TTC549 (cell line): ENCODE measurements at regions not wholly inside any gene's neighbourhood (a gene's known extent, or its start where the extent isn't known, plus 50 kb on each side); places are given as distances from the start of the nearest gene placed in this dataset.
A peak's percentile ranks its signal among the peaks of the same experiment; 100 is the strongest.
"Not testable (repeated sequence)": the region's sequence is repeated elsewhere in the genome, so short reads cannot be mapped to it uniquely, and the experiment has no call there.

ENCODE experiments used
- FAIRE-seq: peaks from 2 replicates; lab custom pipeline; 2012; peaks lifted over from hg19 to GRCh38; lab: Jason Lieb, UNC

DNA sequence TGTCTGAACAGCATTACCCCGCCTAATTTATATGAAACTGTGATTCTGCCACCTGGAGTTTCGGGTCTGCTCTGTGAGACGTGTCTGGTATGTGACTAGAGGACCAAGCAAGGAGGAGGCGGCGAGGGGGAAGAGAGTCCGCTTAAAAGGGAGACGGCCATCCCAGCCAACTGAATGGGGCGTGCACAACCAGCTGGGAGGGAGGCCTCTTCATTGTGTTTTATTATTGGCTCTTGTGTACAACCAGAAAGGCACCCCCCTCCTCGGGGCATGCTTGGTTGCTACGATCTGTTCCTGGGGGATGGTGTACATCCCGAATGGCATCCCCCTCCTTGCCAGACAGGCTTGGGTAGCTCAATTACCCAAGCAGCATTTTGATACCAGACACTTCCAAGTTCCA, 384.5 kb upstream of the SALL1 start:
- FAIRE-seq, result no peak

GRCh38 chr16:51532551-51532950, 381.5 kb upstream of the SALL1 start:
- no peak for FAIRE-seq

- no peak for FAIRE-seq
Measured at GRCh38 chr16:51531271-51531670, 380.2 kb upstream of the SALL1 start.

GRCh38 chr16:51527349-51527748, 376.3 kb upstream of the SALL1 start:
- no peak for FAIRE-seq

DNA sequence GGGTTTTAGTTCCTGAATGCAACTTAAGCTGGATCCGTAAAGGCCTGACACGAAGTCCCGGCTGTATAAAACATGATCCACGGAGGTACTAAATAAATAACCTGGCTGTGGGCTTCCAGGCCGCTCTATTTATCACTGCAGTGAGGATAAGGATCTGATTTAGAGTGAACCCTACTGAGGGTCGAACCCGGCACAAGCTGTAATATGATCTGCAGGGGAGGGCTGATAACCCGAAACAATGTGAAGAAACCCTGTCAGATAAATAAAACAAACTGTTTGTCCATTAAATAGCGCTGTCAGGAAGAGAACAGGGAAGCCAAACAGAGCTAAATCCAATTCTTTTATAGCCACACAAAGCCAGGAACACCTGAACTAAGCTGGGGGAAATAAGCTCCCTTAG, 375.6 kb upstream of the SALL1 start:
- no peak for FAIRE-seq

- no peak for FAIRE-seq
Measured at GRCh38 chr16:51524555-51525373, 373.7 kb upstream of the SALL1 start.

- no peak for FAIRE-seq
Measured at GRCh38 chr16:51524070-51524469, 373.0 kb upstream of the SALL1 start.

DNA sequence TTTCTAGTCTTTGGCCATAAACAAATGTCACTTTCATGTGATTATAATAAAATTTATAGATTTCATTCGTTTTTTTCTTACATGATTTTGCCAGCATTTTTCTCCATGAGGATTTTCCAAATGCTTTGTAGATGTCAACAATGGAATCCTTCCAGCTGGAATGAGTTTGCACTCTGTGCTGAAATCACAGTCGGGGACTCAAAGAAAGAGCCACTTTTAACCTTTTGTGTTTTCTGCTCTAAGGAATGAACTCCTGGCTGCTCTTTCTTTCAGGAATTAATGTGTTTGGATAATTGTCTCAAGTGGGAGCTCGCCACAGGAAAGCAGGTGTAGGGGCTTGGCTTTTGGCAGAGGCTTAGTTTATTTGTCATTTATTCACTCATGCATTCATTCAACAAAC, 372.3 kb upstream of the SALL1 start:
- no peak for FAIRE-seq

- no peak for FAIRE-seq
Measured at GRCh38 chr16:51522902-51523301, 371.8 kb upstream of the SALL1 start.

DNA sequence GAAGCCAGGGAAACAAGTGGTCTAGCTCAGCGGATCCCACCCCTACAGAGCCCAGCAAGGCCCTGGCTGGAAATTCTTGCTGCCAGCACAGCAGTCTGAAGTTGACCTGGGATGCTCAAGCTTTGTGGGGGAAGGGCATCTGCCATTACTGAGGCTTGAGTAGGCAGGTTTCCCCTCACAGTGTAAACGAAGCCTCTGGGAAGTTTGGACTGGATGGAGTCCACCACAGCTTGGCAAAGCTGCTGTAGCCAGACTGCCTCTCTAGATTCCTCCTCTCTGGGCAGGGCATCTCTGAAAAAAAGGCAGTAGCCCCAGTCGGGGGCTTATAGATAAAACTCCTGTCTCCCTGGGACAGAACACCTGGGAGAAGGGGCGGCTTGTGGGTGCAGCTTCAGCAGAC, 365.9 kb upstream of the SALL1 start:
- FAIRE-seq, result not testable (repeated sequence)

- FAIRE-seq, result no peak
Measured at GRCh38 chr16:51510416-51510815, 359.3 kb upstream of the SALL1 start.

DNA sequence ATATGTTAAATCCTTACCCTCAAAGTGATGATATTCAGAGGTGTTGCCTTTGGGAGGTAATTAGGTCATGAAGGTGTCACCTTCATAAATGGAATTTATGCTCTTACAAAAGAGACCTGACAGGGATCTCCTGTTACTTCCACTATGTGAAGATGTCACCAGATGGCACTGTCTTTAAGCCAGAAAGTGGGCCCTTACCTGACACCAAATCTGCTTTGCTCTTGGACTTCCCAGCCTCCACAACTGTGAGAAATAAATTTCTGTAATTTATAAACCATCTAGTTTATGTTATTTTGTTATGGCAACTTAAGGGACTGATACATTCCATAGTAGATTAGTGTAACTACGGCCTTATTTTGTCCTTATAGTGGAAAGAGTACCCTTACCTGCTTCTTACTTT, 358.3 kb upstream of the SALL1 start:
- FAIRE-seq, result no peak

DNA sequence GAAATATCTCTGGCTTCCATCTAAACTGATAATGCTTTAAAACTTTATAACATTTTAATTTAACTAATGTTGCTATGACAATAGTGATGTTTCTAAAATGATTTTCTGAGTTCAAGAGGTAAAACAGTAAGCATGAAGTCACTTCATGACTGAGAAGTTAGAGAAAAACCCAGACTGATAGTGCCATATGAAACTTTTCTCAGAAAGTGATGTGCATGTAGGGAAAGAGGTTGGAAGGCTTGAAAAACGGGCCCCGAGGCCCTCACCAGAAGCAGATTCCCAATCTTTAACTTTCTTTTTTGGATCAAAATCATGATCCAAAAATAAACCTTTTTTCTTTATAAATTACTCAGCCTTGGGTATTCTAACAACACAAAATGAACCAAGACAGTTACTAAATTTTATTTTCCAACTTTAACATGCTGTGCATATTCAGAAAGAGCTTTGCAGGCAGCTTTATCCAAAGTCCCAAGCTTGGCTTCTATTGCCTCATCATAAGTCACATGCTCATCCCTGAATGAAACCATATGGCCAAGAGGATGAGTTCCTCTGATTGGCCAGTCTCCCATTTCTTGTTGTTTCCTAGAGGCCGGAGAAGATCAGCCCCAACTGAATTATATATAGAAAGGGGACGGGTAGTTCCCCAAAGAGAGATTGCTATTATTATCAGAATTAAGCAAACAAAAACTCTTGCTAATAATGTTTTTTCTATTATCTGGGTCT, 357.6 kb upstream of the SALL1 start:
- no peak for FAIRE-seq

DNA sequence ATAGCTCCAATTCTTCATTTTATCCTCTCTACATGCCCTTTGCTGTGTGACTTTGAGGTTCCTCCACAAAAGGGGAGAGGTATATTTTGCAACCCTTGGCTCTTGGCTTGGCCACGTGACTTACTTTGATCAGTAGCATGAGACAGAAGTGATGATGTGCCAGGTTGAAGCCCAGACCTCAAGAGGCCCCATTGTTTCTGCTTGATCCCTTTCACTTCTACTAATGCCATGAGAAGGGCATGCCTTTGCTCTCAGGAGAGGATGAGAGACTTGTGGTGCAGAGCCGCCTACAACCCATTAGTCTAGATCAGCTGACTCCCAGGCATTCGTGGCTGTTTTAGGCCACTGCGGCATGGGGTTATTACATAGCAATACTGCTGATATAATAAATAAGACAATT, 356.2 kb upstream of the SALL1 start:
- no peak for FAIRE-seq

DNA sequence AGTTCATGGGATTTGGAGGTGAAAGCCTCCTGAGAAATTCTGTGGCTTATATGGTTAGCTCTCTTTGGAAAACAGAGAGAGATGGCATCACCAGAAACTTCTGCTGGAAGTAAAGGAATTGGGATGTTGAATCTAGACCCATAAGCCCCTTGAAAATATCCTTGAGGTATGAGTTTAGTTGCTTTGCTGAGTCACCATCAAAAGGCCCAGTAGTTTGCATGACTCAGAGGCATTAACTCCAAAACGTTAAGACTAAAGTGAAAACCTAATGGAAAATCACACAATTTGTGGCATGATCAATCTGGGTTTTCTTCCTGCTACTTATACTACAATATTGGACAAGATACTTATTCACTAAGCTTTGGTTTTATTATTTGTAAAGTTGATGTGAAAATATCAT, 349.2 kb upstream of the SALL1 start:
- no peak for FAIRE-seq

DNA sequence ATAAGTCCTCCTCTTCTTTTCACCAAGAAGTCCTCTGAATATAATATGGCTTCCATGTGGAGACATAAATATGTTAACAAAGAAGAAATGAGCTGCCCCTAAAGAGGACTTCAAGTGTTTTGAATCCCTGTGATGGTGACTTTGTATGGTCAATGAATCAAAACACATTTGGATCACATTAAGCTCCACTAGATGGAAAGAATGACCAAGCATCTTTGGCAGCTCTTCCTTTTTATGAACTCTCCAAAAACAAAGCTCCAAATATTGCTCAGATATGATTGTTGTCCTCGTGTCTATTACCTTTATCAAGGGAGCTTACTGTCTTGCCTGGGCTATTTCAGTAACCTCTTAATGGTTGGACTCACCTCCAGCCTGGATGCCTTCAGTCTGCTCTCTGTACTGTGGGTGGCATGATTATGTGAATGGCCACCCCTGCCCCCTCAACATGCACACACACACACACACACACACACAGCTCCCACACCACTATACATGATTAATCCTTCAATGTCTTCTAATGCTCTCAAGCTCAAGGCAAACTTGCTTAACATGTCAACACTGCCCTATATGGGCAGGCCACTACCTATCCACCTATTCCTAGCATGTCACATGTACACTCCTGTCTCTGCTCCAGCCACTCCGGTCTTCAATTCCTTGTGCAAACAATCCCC, 346.6 kb upstream of the SALL1 start:
- FAIRE-seq, result no peak

DNA sequence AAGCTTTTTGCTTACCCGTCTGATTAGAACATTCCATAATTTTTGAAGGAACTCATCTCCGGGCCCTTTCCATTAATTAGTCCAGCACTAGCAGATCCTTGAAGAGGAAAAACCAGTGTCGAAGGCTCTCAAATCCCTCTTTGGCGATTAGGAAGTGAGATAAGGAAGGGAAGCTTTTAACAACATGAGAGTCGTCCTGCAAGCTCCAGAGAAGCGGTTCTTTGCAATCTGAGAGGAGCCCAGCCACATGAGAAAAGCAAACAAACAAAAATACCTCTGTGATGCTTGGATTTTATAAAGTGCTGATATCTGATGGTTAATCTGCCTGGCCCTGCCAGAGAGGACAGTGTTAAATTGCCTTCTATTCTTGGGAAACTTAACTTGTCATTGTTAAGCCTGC, 339.8 kb upstream of the SALL1 start:
- FAIRE-seq, result no peak

DNA sequence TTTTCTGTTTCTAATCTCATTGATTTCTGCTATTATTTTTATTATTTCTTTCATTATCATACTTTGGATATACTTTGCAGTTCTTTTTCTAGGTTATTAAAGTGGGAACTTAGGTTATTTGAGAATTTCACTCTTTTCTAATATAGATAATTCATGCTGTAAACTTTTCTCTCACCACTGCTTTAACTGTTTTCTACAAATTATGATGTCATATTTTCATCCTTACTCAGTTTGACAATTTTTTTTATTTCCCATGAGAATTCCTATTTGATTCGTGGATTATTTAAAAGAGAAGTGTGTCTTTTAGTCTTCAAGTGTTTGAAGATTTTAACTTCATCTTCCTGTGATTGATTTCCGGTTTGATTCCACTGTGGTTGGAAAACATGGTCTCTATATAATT, 336.8 kb upstream of the SALL1 start:
- no peak for FAIRE-seq

- FAIRE-seq, result no peak
Measured at GRCh38 chr16:51474414-51475091, 323.5 kb upstream of the SALL1 start.

DNA sequence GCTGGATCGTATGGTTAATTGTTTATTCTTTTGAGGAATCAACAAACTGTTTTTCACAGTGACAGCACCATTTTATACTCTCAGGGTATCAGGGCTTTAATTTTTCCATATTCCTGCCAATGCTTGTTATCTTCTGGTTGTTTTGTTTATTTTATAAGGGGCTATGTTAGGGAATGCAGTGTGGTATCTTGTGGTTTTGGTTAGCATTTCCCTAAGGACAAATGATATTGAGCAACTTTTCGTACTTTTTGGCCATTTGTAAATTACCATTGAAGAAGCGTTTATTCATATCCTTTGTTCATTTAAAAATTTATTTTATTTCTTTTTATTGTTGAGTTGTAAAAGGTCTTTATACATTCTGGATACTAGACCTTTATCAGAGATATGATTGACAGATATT, 322.0 kb upstream of the SALL1 start:
- no peak for FAIRE-seq

- FAIRE-seq, result no peak
Measured at GRCh38 chr16:51470492-51470891, 319.4 kb upstream of the SALL1 start.

DNA sequence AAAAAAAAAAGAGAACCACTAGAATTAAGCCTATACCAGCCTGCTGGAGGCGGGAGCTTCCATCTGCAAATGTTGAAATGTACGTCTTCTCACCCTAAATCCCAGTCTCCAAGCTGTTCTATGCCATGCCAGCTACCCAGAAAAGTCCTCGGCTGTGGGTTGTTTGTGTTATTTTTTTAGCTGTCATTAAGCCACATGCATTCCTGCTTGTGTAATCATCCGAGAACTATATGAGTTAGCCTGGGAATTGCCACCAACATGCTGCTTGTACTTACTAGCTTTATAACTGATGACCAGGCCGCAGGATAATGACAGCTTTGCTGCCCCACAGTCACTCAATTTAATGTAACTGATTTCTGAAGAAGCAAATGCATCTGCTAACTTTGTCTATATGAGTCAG, 313.9 kb upstream of the SALL1 start:
- FAIRE-seq, result peak; percentile 45

DNA sequence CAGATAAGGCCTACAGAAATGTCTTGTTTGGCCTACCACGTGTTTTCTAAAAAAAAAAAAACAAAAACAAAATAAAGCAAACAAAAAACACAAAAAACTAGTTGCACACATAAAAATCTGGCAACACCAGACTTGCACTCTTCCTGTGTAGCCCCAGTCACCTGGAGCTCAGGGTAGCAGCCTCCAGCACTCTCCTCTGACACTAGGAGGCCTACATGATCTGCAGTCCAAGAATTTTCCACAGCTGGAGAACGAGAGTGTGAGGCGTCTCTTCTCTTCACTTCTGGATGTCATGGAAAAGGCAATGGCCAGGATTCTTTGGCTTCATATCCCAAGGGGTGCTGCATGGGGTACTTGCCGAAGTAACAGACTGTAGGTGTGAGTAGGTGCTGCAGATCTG, 310.2 kb upstream of the SALL1 start:
- FAIRE-seq, result no peak
